ENCODE measurements at regions not wholly inside any gene's neighbourhood (a gene's known extent, or its start where the extent isn't known, plus 50 kb on each side); places are given as distances from the start of the nearest gene placed in this dataset.
A peak's percentile ranks its signal among the peaks of the same experiment; 100 is the strongest.

- Mint-ChIP-seq H3K4me1 (ENCODE audit: low read depth) (peaks cover 2% of the 10 kb centered on the region), H3K27me3 (no peaks in the 10 kb centered on the region), H3K4me3 (no peak overlapping the region), H3K36me3 (no peaks in the 10 kb centered on the region), H3K9me3 (ENCODE audit: low read depth) (no peaks in the 10 kb centered on the region), H3K27ac (no peak overlapping the region)
These were observed 208.7 kb upstream of the ZNF32 start for GRCh38 chr10:43857206-43857930.

DNA sequence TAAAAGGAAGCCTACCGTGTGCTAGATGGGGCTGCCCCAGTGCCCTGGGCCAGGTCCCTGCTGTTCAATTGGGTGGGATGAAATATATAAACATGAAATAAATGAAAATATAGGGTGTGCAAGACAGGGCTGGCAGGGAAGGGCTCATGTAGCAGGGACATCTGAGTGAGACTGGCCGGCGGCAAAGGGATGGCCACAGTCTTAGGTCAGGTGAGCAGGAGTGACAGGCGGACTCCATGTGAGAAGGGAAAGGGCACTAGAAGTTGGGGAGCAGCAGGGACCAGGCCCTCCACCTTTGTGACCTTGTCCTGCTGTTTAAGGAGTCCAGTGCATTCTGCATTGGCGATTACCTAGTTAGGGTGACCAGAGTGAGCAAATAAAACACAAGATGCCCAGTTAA is 207.6 kb upstream of the ZNF32 start:
- no peaks in the 10 kb centered on the region for H3K27me3 Mint-ChIP-seq
- no peaks in the 10 kb centered on the region for H3K36me3 Mint-ChIP-seq
- no peaks in the 10 kb centered on the region for H3K4me1 Mint-ChIP-seq (ENCODE audit: low read depth)
- H3K27ac Mint-ChIP-seq, result no peak overlapping the region
- no peaks in the 10 kb centered on the region for H3K9me3 Mint-ChIP-seq (ENCODE audit: low read depth)
- H3K4me3 Mint-ChIP-seq, result no peak overlapping the region

- Mint-ChIP-seq H3K4me3 (no peak overlapping the region), H3K27ac (no peak overlapping the region), H3K36me3 (no peaks in the 10 kb centered on the region), H3K27me3 (no peaks in the 10 kb centered on the region), H3K4me1 (ENCODE audit: low read depth) (no peaks in the 10 kb centered on the region), H3K9me3 (ENCODE audit: low read depth) (no peaks in the 10 kb centered on the region)
These were observed 207.1 kb upstream of the ZNF32 start for GRCh38 chr10:43855667-43856210.

DNA sequence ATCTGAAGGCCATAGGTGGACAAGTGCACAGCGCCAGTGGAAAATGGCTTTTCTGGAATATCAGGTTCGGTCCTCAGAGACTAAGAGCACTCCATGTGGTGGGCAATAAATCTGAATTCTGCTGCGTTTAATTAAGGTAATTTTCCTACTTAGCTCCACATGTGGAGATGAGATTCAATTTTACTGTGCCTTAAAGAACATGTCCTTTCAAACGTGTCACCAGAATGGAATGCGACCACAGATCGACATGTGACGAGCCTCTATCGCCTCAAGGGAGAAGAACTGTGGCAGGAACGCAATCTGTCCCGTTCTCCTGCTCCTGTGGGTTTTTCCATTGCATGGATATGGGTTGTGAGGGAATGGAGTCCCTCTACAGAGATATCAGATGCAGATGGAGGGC is 205.3 kb upstream of the ZNF32 start:
- Mint-ChIP-seq H3K27me3 (no peaks in the 10 kb centered on the region), H3K9me3 (ENCODE audit: low read depth) (no peaks in the 10 kb centered on the region), H3K4me3 (no peak overlapping the region), H3K4me1 (ENCODE audit: low read depth) (no peaks in the 10 kb centered on the region), H3K27ac (no peak overlapping the region), H3K36me3 (no peaks in the 10 kb centered on the region)

DNA sequence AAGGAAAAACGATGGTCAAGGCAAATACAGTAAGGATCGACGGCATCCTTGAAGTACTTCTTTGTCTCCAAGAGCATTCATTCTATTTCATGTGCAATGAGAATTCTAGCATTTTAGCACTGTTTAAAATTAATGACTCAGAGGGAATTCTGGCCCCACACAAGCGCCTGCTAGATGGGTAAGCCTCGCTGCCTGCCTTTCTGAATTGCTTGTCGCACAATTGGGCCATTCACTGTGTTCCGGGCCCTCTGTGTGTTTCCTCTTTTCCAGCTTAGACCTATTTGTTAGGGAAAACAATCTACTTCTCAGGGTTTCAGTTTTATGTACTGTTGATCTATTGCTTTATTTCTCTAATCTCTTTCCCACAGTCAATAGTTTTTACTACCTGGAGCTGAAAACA is 204.7 kb upstream of the ZNF32 start:
- Mint-ChIP-seq H3K27ac (no peak overlapping the region), H3K4me3 (no peak overlapping the region), H3K36me3 (no peaks in the 10 kb centered on the region), H3K9me3 (ENCODE audit: low read depth) (no peaks in the 10 kb centered on the region), H3K27me3 (no peaks in the 10 kb centered on the region), H3K4me1 (ENCODE audit: low read depth) (no peaks in the 10 kb centered on the region)

- no peak overlapping the region for H3K4me3 Mint-ChIP-seq
- H3K9me3 Mint-ChIP-seq (ENCODE audit: low read depth), result no peaks in the 10 kb centered on the region
- H3K4me1 Mint-ChIP-seq (ENCODE audit: low read depth), result no peaks in the 10 kb centered on the region
- H3K27me3 Mint-ChIP-seq, result no peaks in the 10 kb centered on the region
- H3K27ac Mint-ChIP-seq, result no peak overlapping the region
- H3K36me3 Mint-ChIP-seq, result no peaks in the 10 kb centered on the region
These were observed 204.0 kb upstream of the ZNF32 start for GRCh38 chr10:43852644-43853214.

GRCh38 chr10:43852149-43852548 is 203.5 kb upstream of the ZNF32 start:
- peaks cover 5% of the 10 kb centered on the region for H3K4me1 Mint-ChIP-seq (ENCODE audit: low read depth)
- H3K9me3 Mint-ChIP-seq (ENCODE audit: low read depth), result no peaks in the 10 kb centered on the region
- H3K27ac Mint-ChIP-seq, result no peak overlapping the region
- no peaks in the 10 kb centered on the region for H3K36me3 Mint-ChIP-seq
- no peak overlapping the region for H3K4me3 Mint-ChIP-seq
- no peaks in the 10 kb centered on the region for H3K27me3 Mint-ChIP-seq

- H3K9me3 Mint-ChIP-seq (ENCODE audit: low read depth), result no peaks in the 10 kb centered on the region
- no peaks in the 10 kb centered on the region for H3K27me3 Mint-ChIP-seq
- peaks cover 15% of the 10 kb centered on the region for H3K4me1 Mint-ChIP-seq (ENCODE audit: low read depth)
- no peak overlapping the region for H3K27ac Mint-ChIP-seq
- H3K4me3 Mint-ChIP-seq, result no peak overlapping the region
- no peaks in the 10 kb centered on the region for H3K36me3 Mint-ChIP-seq
These were observed 202.3 kb upstream of the ZNF32 start for GRCh38 chr10:43851030-43851429.

DNA sequence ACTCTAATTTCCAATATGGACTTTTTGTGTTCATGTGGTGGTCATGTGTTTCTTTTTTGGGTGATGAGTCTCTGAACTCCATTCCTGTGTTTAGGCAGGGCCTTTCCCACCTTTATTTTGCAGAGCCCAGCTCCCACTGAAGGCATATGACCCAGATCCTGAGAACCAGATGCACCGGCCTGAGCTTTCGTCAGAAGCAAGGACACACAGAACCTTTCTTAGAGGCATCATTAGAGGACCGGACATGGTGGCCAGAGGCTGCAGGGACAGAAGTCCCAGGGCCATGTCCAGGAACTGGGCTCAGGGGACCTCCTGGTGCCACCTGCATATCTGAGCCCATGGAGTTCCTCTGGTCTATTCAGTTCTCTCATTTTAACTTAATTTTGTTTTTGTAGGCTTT is 200.9 kb upstream of the ZNF32 start:
- Mint-ChIP-seq H3K9me3 (ENCODE audit: low read depth) (no peaks in the 10 kb centered on the region), H3K4me3 (no peak overlapping the region), H3K27me3 (no peaks in the 10 kb centered on the region), H3K36me3 (no peaks in the 10 kb centered on the region), H3K27ac (no peak overlapping the region), H3K4me1 (ENCODE audit: low read depth) (peaks cover 24% of the 10 kb centered on the region)

GRCh38 chr10:43846968-43847367 is 198.3 kb upstream of the ZNF32 start:
- peaks cover 24% of the 10 kb centered on the region for H3K4me1 Mint-ChIP-seq (ENCODE audit: low read depth)
- H3K36me3 Mint-ChIP-seq, result no peaks in the 10 kb centered on the region
- no peak overlapping the region for H3K4me3 Mint-ChIP-seq
- H3K9me3 Mint-ChIP-seq (ENCODE audit: low read depth), result no peaks in the 10 kb centered on the region
- no peaks in the 10 kb centered on the region for H3K27me3 Mint-ChIP-seq
- no peak overlapping the region for H3K27ac Mint-ChIP-seq

- H3K27ac Mint-ChIP-seq, result peak overlapping the region; percentile 75
- H3K36me3 Mint-ChIP-seq, result no peaks in the 10 kb centered on the region
- H3K9me3 Mint-ChIP-seq (ENCODE audit: low read depth), result no peaks in the 10 kb centered on the region
- no peaks in the 10 kb centered on the region for H3K27me3 Mint-ChIP-seq
- peak overlapping the region; percentile 80 for H3K4me3 Mint-ChIP-seq
- peaks cover 24% of the 10 kb centered on the region for H3K4me1 Mint-ChIP-seq (ENCODE audit: low read depth)
These were observed 197.6 kb upstream of the ZNF32 start for GRCh38 chr10:43846187-43846680.

- Mint-ChIP-seq H3K4me1 (ENCODE audit: low read depth) (peaks cover 24% of the 10 kb centered on the region), H3K27me3 (no peaks in the 10 kb centered on the region), H3K36me3 (no peaks in the 10 kb centered on the region), H3K27ac (peak overlapping the region; percentile 46), H3K9me3 (ENCODE audit: low read depth) (no peaks in the 10 kb centered on the region), H3K4me3 (no peak overlapping the region)
These were observed 196.4 kb upstream of the ZNF32 start for GRCh38 chr10:43845121-43845520.

- Mint-ChIP-seq H3K27me3 (no peaks in the 10 kb centered on the region), H3K4me3 (no peak overlapping the region), H3K4me1 (ENCODE audit: low read depth) (peaks cover 24% of the 10 kb centered on the region), H3K27ac (peak overlapping the region; percentile 18), H3K36me3 (no peaks in the 10 kb centered on the region), H3K9me3 (ENCODE audit: low read depth) (no peaks in the 10 kb centered on the region)
These were observed 195.5 kb upstream of the ZNF32 start for GRCh38 chr10:43844221-43844620.

GRCh38 chr10:43843321-43844101 is 194.8 kb upstream of the ZNF32 start:
- Mint-ChIP-seq H3K4me3 (no peak overlapping the region), H3K9me3 (ENCODE audit: low read depth) (no peaks in the 10 kb centered on the region), H3K27me3 (no peaks in the 10 kb centered on the region), H3K4me1 (ENCODE audit: low read depth) (peaks cover 24% of the 10 kb centered on the region), H3K27ac (peak overlapping the region; percentile 18), H3K36me3 (no peaks in the 10 kb centered on the region)

GRCh38 chr10:43842496-43842895 is 193.8 kb upstream of the ZNF32 start:
- H3K27ac Mint-ChIP-seq, result no peak overlapping the region
- H3K27me3 Mint-ChIP-seq, result no peaks in the 10 kb centered on the region
- H3K4me1 Mint-ChIP-seq (ENCODE audit: low read depth), result peaks cover 23% of the 10 kb centered on the region
- no peaks in the 10 kb centered on the region for H3K36me3 Mint-ChIP-seq
- H3K4me3 Mint-ChIP-seq, result no peak overlapping the region
- no peaks in the 10 kb centered on the region for H3K9me3 Mint-ChIP-seq (ENCODE audit: low read depth)

All from activated naive CD8-positive, alpha-beta T cell (primary cell).